HEK293 (cell line): ENCODE measurements at regions not wholly inside any gene's neighbourhood (a gene's known extent, or its start where the extent isn't known, plus 50 kb on each side); places are given as distances from the start of the nearest gene placed in this dataset.
"Not testable (repeated sequence)": the region's sequence is repeated elsewhere in the genome, so short reads cannot be mapped to it uniquely, and the experiment has no call there.

Source experiments
- CTCF ChIA-PET: fragments of 350-600 bp; formaldehyde crosslinking; extraction: SDS; loops from one replicate; lab custom pipeline; 2021; ENCODE audit warnings: antibody characterized with exemption; lab: Yijun Ruan, JAX
- POLR2A ChIA-PET: fragments of 300-600 bp; formaldehyde crosslinking; extraction: SDS; loops from one replicate; lab custom pipeline; 2020; ENCODE audit warnings: antibody characterized with exemption, inconsistent platforms; lab: Yijun Ruan, JAX
- H3K27ac ChIP-seq: fragments of 200-500 bp; sonication (Bioruptor generic); 2 replicates; pipeline ENCODE4 v1.5.1; 2014; ENCODE audit warnings: low read depth, low read length, control low read depth, inconsistent platforms; ENCODE audit errors: extremely low read depth
- H3K36me3 ChIP-seq, 2 experiments: fragments of 200-500 bp in 1 of 2; sonication (Bioruptor generic) in 1 of 2; 1 replicate in 1 of 2; 2 replicates in 1 of 2; pipeline ENCODE4 v1.5.1; 2014 to 2017; ENCODE audit warnings: inconsistent platforms in 2 of 2, low read length in 2 of 2; ENCODE audit not compliant: control insufficient read depth in 2 of 2, insufficient read depth in 1 of 2
- H3K4me1 ChIP-seq: fragments of 200-500 bp; sonication (Bioruptor generic); 2 replicates; pipeline ENCODE4 v1.5.1; 2014; ENCODE audit warnings: mild to moderate bottlenecking, low read length, inconsistent platforms; ENCODE audit not compliant: control insufficient read depth, insufficient read depth
- H3K4me3 ChIP-seq: 2 replicates; pipeline ENCODE4 v1.5.1; 2011; ENCODE audit warnings: low read depth, mild to moderate bottlenecking, control low read depth, low read length, moderate library complexity
- H3K9me3 ChIP-seq: fragments of 200-500 bp; sonication (Bioruptor generic); 2 replicates; pipeline ENCODE4 v1.5.1; 2014; ENCODE audit warnings: low read depth, low read length, inconsistent platforms; ENCODE audit not compliant: control insufficient read depth, insufficient read depth
- BCL6B ChIP-seq: fragments of 450-650 bp; formaldehyde crosslinking; IDR thresholded peaks from 2 replicates; pipeline ENCODE4 v1.5.1; 2017; ENCODE audit warnings: missing biosample characterization, missing genetic modification characterization
- FEZF1 ChIP-seq: fragments of 450-650 bp; formaldehyde crosslinking; IDR thresholded peaks from 2 replicates; pipeline ENCODE4 v1.5.1; 2016; ENCODE audit warnings: missing biosample characterization, missing genetic modification characterization
- INSM2 ChIP-seq: fragments of 450-650 bp; formaldehyde crosslinking; IDR thresholded peaks from 2 replicates; pipeline ENCODE4 v1.5.1; 2016; ENCODE audit warnings: missing biosample characterization, missing genetic modification characterization
- KLF17 ChIP-seq: fragments of 450-650 bp; formaldehyde crosslinking; IDR thresholded peaks from 2 replicates; pipeline ENCODE4 v1.5.1; 2016; ENCODE audit warnings: missing biosample characterization, missing genetic modification characterization
- PRDM2 ChIP-seq: fragments of 450-650 bp; formaldehyde crosslinking; IDR thresholded peaks from 2 replicates; pipeline ENCODE4 v1.5.1; 2016; ENCODE audit warnings: missing biosample characterization, missing genetic modification characterization, borderline replicate concordance
- SETDB1 ChIP-seq: IDR thresholded peaks from one replicate; pipeline ENCODE4 v1.6.1; 2017; ENCODE audit warnings: mild to moderate bottlenecking, low read length, moderate library complexity, mixed read lengths; ENCODE audit not compliant: insufficient read length
- SP2 ChIP-seq: fragments of 450-650 bp; formaldehyde crosslinking; IDR thresholded peaks from 2 replicates; pipeline ENCODE4 v1.5.1; 2016; ENCODE audit warnings: missing biosample characterization, missing genetic modification characterization
- ZNF324 ChIP-seq: fragments of 450-650 bp; formaldehyde crosslinking; IDR thresholded peaks from 2 replicates; pipeline ENCODE4 v1.5.1; 2016; ENCODE audit warnings: missing biosample characterization, missing genetic modification characterization
- ZNF473 ChIP-seq: fragments of 450-650 bp; formaldehyde crosslinking; IDR thresholded peaks from 2 replicates; pipeline ENCODE4 v1.5.1; 2017; ENCODE audit warnings: missing biosample characterization, missing genetic modification characterization
- ZNF560 ChIP-seq: fragments of 450-650 bp; formaldehyde crosslinking; IDR thresholded peaks from 2 replicates; pipeline ENCODE4 v1.5.1; 2017; ENCODE audit warnings: missing biosample characterization, missing genetic modification characterization, borderline replicate concordance
- ZNF658 ChIP-seq: fragments of 450-650 bp; formaldehyde crosslinking; IDR thresholded peaks from 2 replicates; pipeline ENCODE4; 2016; ENCODE audit warnings: missing biosample characterization, missing genetic modification characterization
- ZNF660 ChIP-seq: fragments of 450-650 bp; IDR thresholded peaks from 2 replicates; pipeline ENCODE4 v1.5.1; 2018; ENCODE audit warnings: missing biosample characterization, mild to moderate bottlenecking, missing genetic modification characterization
- ZNF76 ChIP-seq: fragments of 450-650 bp; formaldehyde crosslinking; IDR thresholded peaks from 2 replicates; pipeline ENCODE4; 2016; ENCODE audit warnings: low read depth, missing biosample characterization, missing genetic modification characterization, borderline replicate concordance

GRCh38 chr17:27180322-27180721 is 113.6 kb upstream of the WSB1 start:
- Histone ChIP-seq H3K4me3 (no peak overlapping the region), H3K36me3 (no peaks in the 10 kb centered on the region), H3K9me3 (no peaks in the 10 kb centered on the region; the same call in 1 of the 2 replicates), H3K27ac (no peak overlapping the region)
- CTCF ChIA-PET: interaction anchor here (1.4 kb wide), 1 partner anchor 471 kb away, joined by 5 read pairs; no protein-coding TSS in a partner anchor
- TF ChIP-seq PRDM2 (no peak), SETDB1 (peak; percentile 60)
- TF ChIP-seq, all 188 proteins: peak for 1
- no peaks in the 10 kb centered on the region for H3K4me1 ChIP-seq
- POLR2A ChIA-PET: no interaction called here

- H3K4me1 ChIP-seq, H3K4me3 ChIP-seq, H3K9me3 ChIP-seq, H3K27ac ChIP-seq, POLR2A ChIA-PET, H3K36me3 ChIP-seq: not testable (repeated sequence)
- CTCF ChIA-PET: interaction anchor here (0.6 kb wide), 1 partner anchor 54 kb away, joined by 3 read pairs; no protein-coding TSS in a partner anchor
Observed at GRCh38 chr17:27181379-27181925, 112.5 kb upstream of the WSB1 start.

GRCh38 chr17:27181935-27182334 is 112.0 kb upstream of the WSB1 start:
- CTCF ChIA-PET: interaction anchor here (0.6 kb wide), 1 partner anchor 53 kb away, joined by 3 read pairs; no protein-coding TSS in a partner anchor
- no peak for TF ChIP-seq ZNF560 (tag by site-specific recombination)
- TF ChIP-seq ZNF660 (tag by site-specific recombination): no peak
- TF ChIP-seq KLF17 (tag by site-specific recombination): no peak
- no peak for TF ChIP-seq FEZF1 (tag by site-specific recombination)
- no peak for TF ChIP-seq INSM2 (tag by site-specific recombination)
- no peak for TF ChIP-seq ZNF324 (tag by site-specific recombination)
- no peak for TF ChIP-seq SETDB1
- TF ChIP-seq ZNF473 (tag by site-specific recombination): no peak
- no peak for TF ChIP-seq SP2 (tag by site-specific recombination)
- TF ChIP-seq BCL6B: no peak
- no peak for TF ChIP-seq ZNF658 (tag by site-specific recombination)
- no peak for TF ChIP-seq ZNF76 (tag by site-specific recombination)
- no peak overlapping the region for H3K27ac ChIP-seq

GRCh38 chr17:27197505-27197904 is 96.4 kb upstream of the WSB1 start:
- H3K4me1 ChIP-seq, H3K9me3 ChIP-seq, H3K4me3 ChIP-seq, H3K27ac ChIP-seq, H3K36me3 ChIP-seq, POLR2A ChIA-PET: not testable (repeated sequence)
- CTCF ChIA-PET: interaction anchor here (0.6 to 3.9 kb wide), 4 partner anchors 9 to 457 kb away, joined by 3 to 18 read pairs (median 4); no protein-coding TSS in a partner anchor

More at GRCh38 chr17:27181935-27182334, 112.0 kb upstream of the WSB1 start:
- H3K36me3 ChIP-seq: no peaks in the 10 kb centered on the region
- no peak overlapping the region for H3K4me3 ChIP-seq
- H3K9me3 ChIP-seq: no peaks in the 10 kb centered on the region; the same call in 1 of the 2 replicates
- no peaks in the 10 kb centered on the region for H3K4me1 ChIP-seq
- POLR2A ChIA-PET: no interaction called here
